Keratinocyte (primary cell): ENCODE measurements at regions not wholly inside any gene's neighbourhood (a gene's known extent, or its start where the extent isn't known, plus 50 kb on each side); places are given as distances from the start of the nearest gene placed in this dataset.

Experiments used
- CTCF ChIP-seq, 3 experiments: IDR thresholded peaks in 1 of 3; conservative IDR thresholded peaks in 1 of 3; optimal IDR thresholded peaks in 1 of 3; 2 replicates in 2 of 3; 3 replicates in 1 of 3; pipeline versions ENCODE3 to v1.5.1; 2011; ENCODE audit warnings: low read length in 3 of 3, mild to moderate bottlenecking in 3 of 3, moderate library complexity in 2 of 3, control low read depth in 1 of 3, inconsistent platforms in 1 of 3; ENCODE audit not compliant: insufficient read depth in 2 of 3; ENCODE audit errors: extremely low read depth in 1 of 3
- EZH2 ChIP-seq: IDR thresholded peaks from one replicate; pipeline ENCODE4 v1.6.1; 2012; ENCODE audit warnings: inconsistent platforms, mild to moderate bottlenecking, low read length, moderate library complexity

- no peak for TF ChIP-seq CTCF (optimal IDR thresholded peaks at IDR 0.05 in 1 of 3, IDR thresholded peaks at IDR 0.05 in 1 of 3, conservative IDR thresholded peaks at IDR 0.05 in 1 of 3; ENCODE audit: extremely low read depth in 1 of 3, insufficient read depth in 2 of 3, low read length in 3 of 3)
- no peak for TF ChIP-seq EZH2
These were observed 55.9 kb upstream of the RTN4 start for GRCh38 chr2:55106148-55106547.
